ENCODE measurements at regions not wholly inside any gene's neighbourhood (a gene's known extent, or its start where the extent isn't known, plus 50 kb on each side); places are given as distances from the start of the nearest gene placed in this dataset.

DNA sequence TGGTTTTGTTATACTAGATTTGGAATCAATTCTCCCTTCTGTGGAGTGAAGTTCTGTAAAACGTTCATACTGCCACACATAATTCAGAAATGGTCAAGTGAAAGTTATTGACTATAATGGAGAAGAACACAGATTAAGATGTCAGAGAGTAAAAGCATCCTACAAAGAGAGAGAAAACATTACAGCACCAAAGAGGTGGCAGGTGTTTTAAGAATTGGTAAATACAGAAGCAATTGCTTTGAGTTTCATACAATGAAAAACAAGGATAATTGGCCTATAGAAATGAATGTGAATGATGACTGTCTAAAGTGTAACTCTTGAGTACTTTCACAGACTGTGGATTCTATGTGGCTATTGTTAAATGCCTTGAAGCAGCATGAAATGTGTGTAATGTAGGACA is 435.6 kb upstream of the SMIM31 start:
- TF ChIP-seq, protein P1, sequence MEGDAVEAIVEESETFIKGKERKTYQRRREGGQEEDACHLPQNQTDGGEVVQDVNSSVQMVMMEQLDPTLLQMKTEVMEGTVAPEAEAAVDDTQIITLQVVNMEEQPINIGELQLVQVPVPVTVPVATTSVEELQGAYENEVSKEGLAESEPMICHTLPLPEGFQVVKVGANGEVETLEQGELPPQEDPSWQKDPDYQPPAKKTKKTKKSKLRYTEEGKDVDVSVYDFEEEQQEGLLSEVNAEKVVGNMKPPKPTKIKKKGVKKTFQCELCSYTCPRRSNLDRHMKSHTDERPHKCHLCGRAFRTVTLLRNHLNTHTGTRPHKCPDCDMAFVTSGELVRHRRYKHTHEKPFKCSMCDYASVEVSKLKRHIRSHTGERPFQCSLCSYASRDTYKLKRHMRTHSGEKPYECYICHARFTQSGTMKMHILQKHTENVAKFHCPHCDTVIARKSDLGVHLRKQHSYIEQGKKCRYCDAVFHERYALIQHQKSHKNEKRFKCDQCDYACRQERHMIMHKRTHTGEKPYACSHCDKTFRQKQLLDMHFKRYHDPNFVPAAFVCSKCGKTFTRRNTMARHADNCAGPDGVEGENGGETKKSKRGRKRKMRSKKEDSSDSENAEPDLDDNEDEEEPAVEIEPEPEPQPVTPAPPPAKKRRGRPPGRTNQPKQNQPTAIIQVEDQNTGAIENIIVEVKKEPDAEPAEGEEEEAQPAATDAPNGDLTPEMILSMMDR (IDR thresholded peaks at IDR 0.05), result no peak
- no peak for TF ChIP-seq EZH2 (IDR thresholded peaks at IDR 0.05)
